ENCODE measurements at regions not wholly inside any gene's neighbourhood (a gene's known extent, or its start where the extent isn't known, plus 50 kb on each side); places are given as distances from the start of the nearest gene placed in this dataset.

DNA sequence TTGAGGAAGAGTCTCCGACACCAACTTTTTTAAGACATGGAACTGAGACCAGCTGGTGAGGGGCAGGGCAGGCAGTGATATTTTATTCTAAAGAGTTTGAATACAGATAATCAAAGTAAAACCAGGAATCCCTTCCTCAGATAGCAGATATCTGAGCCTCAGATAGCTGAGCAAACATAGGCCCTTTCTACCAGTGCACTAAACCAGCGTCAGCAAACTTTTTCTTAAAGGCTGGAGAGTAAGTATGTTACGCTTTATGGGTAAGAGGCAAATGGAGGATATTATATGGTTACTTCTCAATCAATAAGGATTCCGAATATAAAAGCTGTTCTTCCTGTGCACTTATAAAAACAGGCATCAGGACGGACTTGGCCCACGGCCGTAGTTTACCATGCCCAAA is 73.9 kb downstream of the WNT5A start:
- no peak for DNase-seq

DNA sequence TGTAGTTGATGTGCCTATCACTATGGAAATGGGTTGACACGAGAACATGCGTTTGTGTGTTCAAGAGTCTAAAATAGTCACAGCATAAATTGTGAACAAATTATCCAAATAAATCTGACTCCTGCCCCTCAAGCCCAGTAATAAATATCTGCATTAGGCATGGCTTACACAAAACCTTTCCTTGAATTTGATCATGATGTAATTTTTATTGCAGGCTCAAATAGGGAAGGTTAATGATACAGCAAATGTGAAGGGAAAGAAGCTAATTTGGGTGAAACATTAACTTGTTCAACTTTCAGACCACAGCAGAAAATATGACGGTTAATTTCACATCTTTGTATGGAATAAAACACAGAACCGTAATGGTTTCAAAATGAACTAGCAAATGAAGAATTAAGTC is 74.6 kb downstream of the WNT5A start:
- no peak for DNase-seq

DNA sequence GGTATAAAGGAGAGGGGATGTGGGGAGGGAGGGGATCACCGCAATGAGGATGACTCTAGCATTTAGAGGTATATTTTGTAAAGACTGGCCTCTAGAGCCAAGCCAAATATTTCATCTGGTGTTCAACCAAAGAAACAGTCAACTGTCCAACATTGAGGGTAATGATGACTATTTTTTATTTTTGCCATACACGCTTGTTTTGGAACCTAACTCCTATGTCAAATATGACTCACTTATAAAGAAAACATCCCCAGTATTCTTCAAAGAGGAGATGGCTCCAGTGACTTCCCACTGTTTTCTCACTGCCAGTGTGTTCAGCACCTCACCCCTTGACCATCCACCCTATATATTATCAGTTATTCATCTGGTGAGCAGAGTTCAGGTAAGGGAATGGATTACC is 77.3 kb downstream of the WNT5A start:
- no peak for DNase-seq

DNA sequence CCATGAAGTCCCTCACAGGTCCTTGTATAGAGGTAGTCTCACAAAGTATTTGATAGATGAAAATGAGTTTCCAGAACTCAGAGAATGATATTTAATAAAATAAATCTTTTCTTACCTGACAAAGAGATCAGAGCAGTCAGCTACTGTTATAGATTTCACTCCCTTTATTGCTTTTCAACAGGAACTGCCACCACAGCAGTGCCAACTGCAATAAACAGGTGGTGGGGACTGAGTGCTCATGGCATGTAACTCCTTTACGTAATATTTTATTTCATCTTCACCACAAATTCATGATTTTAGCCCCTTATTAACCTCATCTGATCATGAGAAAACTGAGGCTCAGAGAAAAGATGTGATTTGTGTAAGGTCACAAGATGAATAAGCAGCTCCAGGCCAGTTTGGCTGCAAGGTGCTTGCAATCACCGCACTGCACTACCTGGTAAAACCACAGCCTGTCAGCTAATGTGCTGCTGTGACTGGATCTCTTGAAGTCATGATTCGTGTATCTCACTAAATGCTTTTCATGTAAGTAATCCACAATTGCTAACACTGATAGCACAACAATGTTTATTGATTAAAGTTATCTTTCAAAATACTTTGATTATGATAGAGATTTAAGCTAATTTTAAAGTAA is 78.8 kb downstream of the WNT5A start:
- no peak for DNase-seq

DNA sequence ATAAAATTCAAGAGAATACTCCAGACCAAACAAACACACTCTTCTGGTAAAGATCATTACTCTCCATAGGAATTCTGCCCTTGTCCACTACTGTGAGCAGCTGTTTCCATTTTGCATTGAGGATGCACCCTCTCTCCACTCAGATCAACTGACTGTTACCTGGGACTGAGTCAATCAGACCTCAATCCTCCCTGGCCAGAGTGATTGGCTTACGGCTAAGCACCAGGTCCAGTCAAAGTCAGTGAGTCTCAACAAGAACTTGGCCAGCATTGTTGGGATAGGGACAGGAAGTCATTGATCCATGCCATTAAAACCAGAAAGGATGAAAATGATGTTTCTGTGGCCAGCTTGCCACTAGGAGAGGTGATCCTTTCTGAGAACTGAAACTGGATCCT is 79.7 kb downstream of the WNT5A start:
- DNase-seq, result no peak

DNA sequence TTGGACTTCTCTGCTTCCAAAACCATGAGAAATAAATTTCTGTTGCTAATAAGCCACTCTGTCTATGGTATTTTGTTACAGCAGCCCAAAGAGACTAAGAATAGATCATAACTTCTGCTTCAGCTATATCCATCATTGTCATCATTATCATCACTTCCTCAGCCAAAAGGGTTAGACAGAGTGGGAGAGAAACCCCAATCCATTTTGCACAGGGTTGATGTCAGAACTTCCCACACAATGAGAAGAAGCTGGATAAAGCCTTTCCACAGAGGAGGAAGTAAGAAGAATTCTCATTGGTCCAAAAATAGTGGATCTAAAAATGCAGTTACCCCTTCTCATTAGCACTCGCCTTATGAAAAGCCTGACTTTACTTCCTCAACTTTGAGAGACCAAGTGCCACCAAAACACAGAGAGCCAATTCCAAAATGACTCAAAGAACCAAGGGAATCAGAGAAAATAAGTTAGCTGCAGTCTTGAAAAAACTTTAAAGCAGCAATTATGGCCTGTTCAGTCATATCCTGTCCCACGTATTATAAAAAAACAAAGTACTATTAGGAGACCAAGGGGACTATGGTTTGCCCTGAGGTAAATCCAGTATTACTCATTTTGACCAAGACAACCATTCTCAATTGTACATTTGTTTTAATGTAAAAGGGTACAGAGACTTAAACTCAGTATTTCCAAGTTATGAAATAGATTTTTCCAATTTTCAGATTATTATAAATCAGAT is 80.2 kb downstream of the WNT5A start:
- no peak for DNase-seq

DNA sequence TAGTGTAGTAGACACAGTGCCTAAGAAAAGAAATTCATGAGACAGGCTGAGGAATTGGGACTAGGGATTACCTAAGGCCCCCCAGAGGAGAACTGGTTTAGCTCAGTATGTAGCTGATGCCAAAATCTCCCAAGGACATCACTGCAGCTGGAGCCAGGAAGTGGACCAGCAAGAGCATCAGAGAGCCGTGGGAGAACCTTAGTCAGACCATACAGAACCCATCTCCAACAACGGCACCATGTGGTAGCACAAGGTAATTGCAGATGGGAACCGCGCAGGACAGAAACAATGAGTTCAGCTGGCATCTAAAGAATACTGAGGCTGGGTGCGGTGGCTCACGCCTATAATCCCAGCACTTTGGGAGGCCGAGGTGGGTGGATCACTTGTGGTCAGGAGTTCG is 81.7 kb downstream of the WNT5A start:
- DNase-seq, result no peak

DNA sequence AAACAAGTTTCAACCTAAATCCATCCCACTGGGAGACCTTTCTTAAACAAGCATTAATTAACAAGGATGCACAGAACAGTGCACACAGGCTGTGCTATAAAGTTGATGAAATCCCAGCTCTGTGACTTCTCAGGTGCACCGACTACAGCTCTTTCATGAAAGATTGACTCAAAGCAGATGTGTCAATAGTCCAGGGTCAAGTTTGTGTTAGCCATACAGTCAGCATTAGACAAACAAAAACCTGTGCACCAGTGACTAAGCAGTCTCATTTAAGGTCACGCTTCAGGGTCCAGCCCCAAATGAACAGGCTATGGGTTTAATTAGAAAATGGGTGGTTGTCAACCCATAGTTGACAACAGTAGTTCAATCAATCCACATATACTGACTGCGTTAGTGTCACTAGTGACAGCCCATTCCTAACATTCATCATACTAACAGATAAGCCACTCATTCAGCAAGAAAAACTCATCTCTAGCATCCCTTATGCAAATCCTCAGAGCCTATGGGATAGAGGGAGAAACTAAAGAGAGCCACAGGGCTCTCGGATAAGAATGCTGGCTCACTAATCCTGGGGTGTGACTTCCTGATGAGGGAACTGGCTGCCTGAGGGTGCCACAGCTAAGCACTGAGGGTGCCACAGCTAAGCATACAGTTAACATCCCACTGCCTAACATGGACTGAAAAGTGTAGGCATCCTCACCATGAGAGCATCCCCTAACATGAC is 84.1 kb downstream of the WNT5A start:
- no peak for DNase-seq

DNA sequence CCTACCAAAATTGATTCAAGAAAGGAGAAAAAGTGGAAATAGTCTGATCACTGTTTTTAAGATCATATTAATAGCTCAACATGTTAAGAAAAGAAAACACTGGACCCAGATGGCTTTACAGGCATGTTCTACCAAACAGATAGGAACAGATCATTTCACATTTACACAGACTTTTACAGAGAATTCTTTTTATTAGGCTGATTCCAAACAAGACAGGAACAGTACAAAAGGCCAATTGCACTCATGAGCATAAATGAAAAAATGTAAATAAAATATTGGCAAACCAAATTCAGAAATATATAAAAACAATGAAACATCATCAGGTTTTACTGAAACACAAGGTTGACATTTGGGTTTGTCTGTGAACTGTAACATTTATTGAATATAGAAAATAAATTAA is 106.5 kb downstream of the WNT5A start:
- DNase-seq, result no peak

DNA sequence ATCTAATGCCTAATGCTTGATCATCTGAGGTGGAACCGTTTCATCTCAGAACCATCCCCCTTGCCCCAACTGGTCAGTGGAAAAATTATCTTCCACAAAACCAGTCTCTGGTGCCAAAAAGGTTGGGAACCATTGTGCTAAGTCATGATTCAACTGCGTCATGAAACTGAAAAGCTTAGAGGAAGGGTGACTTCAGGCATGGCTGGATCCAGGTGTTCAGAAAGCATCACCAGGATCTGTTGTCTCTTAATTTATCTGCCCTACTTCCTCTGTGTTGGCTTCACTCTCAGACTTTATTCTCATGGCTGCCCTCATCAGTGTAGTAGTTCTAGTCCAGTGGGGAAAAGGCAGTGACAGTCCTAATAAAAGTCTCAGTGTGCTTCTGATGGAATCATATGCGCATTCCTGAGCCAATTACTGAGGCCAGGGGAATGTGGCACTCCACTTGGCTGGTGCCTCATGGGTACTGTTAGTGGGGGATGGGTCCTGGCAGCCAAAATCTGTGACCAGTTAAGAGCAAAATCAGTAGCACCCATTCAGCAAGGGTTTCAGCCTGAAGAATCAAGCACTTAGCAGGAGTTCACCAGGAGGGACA is 110.3 kb downstream of the WNT5A start:
- DNase-seq, result no peak

DNA sequence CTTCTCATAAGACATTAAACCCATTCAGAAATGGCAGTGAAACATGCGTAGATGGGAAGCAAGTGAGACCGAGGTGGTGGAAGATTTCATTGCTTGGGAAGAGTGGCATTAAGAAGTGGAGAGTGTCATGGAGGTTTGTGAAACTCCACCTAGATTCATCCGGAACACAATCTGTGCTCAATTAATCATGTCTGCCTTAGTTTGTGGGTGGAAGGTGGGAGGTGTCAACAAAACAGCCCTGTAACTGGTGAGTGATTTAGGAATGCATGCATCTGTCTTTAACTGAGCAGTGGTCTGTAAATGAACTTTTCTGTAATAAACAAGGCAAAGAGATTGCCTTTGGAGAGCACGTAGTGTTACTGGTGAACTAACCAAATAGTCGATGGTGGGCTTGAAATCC is 113.7 kb downstream of the WNT5A start:
- DNase-seq, result no peak

DNA sequence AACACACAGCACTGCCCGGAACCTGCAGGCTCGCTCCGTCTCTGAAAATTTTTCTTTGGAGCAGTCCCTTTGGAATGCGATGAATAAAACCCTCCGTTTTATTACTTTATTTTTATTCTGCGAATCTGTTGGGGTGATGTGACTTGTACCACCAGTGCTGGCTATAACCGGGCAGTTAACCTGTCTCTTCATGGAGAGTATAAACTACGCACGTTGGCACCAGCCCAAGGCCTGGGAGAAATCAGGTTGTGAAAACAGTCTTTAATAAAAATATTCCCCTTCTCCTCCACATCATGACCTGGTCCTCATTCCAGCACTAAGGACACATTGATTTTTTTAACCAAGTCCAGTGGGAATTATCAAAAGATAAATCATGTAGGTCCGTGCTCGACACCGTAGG is 116.8 kb downstream of the WNT5A start:
- no peak for DNase-seq

DNA sequence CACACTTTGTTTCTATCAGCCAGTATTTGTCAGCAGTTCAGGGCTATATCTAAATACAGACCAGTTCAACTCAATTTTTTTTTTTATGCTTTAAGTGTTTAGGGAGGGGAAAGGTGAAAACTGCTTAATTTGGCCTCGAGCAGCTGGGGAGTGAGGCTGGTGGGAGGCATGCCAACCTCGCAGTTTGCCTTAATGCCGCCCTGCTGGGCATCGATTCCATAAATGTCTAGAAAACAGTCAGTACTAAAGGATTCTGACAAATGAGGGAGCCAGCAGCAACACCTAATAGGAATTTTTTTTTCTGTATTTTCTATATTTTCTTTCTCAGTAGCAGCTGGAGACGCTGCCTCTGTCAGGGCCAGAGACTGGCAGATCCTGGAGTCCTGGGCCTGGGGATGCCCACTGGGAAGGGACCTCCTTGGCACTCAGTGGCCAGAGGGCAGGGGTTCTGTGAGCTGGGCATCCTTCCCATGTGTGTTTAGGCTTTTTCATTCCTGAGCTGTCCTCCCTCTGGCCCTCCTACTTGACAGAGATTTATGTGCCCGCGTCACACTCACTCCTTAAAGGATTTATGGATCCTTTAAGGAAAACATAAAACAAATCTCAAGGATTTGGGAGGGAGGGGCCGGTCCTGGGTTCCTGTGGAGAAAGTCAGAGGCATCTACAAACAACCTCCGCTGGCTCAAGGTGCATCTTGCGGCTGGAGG is 117.8 kb downstream of the WNT5A start:
- no peak for DNase-seq

DNA sequence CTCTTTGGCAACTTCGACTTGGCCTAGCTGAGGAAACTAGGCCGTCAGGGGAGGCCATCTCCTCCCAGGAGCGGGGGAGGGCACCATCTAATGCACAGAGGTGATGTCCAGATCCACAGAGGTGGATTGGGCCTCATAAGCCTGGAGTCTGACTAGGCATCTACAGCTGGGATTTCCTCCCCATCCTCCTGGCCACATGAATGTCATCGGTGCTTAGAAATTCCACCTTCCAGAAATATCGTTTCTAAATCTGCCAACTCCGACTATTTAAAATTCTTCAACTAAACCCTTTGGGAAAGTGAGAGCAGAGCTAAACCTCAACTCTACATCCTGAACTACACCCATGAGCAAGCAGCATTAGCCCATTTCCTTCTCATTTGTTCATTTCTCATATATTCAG is 118.7 kb downstream of the WNT5A start:
- DNase-seq, result no peak

DNA sequence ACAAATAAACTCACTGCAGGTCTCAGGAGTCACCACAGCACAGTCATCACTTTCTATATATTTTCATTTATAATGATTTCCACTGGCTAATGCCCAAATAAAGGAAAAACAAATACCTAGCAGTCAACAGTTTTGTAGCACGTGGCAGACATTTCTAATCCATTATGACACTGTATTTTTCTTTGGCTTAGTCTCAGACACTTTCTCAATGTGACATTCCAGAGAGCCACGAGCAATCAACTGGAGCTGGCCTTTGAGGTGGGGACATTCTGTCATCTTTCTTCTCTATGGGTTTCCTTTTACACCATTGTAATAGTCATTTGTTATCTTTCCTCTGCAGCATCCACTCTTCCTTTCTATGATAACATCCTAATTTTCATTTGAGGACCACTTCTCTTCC is 119.7 kb downstream of the WNT5A start:
- DNase-seq, result no peak

DNA sequence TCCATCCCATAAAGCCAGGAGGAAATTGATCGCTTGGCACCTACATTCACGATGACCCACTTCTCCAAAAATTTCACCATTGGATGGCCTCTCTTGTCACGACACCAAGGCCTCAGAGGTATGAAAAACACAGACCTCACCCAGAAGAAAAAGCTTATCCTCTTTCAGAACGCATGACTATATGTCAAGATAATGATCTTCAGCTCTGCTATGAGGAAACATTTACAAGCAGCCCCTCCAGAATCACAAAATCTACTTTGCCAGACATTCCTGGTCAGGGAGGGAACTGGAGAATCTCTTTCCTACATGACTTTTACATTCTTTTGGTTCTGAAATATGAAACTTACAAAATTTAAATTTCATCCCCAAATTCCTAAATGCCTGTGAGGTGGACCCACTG is 122.7 kb downstream of the WNT5A start:
- DNase-seq, result no peak

DNA sequence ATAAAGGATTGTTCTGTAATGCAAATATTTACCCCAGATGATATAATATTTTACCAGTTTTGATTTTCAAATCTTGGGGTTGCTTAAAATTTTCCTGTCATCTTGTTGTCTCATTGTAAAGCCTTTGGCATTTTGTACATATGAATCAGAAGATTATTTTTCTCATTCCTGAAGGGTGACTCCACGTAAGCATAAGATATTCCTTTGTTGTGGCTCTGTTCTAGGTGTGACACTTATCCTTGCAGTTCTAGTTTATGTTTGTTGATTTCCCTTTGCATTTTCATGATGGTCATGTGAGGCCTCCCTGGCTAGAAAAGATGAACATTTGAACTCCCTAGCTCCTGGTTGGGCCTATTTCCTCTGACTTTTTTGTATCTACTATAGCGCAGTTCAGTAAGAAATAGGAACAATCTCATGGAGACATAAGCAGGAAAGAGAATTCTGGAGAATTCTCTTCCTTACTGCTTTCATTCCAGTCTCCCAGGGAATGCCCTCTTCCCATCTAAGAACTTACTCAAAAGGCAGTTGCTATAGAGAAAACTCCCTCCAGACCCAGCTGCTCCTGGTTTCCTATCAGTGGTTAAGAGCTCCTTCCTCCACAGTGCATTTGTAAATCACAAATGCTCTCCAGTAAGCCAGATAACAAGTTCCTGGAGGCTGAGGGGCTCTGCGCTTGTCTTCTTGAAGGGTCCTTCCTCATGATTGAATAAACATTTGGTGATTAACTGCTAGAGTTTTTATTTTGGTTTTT is 124.7 kb downstream of the WNT5A start:
- no peak for DNase-seq

DNA sequence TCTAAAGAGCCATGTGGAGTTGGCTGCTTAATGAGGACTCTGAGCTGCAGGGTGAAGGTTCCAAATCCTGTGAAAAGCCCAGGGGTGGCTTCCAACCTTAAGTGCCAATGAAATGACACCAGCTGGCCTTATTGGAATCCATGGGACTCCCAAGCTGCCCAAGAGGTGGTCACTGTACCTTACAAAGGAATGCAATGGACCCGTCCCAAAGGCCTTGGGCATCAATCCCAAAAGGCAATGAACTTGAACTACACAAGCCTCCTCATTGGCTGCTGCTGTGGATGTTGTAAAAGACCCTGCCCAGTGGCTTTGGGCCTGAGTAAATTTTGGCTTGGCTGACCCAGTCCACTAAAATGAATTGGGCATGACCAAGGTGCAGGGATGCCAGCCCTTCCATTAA is 129.3 kb downstream of the WNT5A start:
- no peak for DNase-seq

DNA sequence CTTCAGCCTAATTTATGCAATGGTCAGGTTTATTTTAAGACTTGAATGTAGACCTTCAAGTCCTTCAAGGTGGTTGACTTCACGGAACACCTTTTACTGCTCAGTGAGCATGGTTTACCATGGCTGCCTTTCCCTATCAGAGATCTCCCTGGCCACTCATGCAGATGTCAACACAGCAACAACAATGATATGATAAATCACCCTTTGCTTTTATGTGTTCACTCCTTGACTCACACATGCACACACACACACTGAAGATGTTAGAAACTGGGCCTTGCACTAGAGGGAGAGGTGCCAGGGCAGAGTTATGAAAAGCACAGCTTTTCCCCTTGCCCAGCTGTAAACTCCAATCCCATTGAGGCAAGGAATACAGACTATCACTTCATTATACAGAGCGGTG is 134.4 kb downstream of the WNT5A start:
- DNase-seq, result no peak

DNA sequence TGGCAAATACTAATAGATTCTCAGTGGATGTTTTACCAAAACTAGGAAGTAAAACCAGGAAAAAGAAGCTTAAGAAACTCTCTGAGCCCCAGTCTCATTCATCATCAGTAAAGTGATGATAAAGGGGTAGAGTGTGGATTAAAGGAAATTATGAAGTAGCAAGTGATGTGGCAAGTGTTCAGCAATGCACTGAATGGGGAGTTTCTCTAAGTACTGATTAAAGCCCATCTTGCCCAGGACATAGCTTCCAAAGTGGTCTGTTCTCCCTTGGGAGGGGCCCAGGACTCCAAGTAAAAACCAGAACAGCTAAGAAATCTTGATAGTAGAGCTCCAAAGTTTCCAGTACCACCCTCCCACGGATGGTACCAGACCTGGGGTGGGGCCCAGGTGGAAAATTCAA is 137.3 kb downstream of the WNT5A start:
- no peak for DNase-seq

DNA sequence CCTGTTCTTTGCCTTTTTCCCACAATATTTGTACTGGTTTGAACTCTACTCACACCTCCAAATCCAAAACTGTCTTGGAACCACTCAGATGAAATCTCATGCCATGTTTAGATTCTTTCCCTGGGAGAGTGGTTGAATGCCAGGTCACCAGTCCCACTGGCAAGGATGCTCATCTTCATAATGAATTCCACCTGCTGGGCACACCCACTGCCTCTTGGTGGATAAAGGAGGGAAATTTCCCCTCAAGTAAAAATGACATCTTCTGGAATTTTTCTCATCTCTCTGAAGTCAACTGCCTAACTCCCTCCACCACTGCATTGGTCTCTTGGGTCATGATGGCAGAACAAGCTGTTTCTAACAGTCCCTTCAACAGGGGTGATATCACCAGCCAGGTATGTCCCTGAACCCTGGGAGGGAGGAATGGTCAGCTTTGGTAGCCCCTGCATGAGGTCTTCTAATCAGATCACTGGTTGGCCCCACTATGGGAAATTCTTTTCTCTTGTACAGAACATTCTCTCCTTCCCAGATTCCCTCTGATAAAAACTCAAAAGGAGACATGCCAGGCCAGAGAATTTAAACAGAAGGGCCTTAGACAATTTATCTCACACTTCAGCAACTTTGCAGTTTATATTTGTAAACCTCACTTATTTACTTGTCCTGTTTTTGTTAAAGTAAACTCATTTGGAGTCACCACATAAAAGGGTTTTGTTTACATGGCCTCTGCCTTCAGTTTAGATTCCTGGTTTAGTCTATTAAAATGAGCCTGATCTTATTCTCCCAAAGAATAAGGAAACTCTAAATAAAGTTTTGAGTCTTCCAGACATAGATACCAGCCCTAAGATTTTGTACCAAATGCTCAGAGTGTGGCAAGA is 143.4 kb downstream of the WNT5A start:
- no peak for DNase-seq

Data from retina (tissue), 1 donor.